H1 (cell line): ENCODE measurements at regions not wholly inside any gene's neighbourhood (a gene's known extent, or its start where the extent isn't known, plus 50 kb on each side); places are given as distances from the start of the nearest gene placed in this dataset.

ENCODE experiments used
- CTCF ChIA-PET: fragments of 300-600 bp; sonication (Branson Sonifier 250); formaldehyde crosslinking; loops from one replicate; lab custom pipeline; 2021; ENCODE audit not compliant: partially characterized antibody; lab: Charles Lee
- POLR2A ChIA-PET: fragments of 300-600 bp; sonication (Branson Sonifier 250); formaldehyde crosslinking; loops from one replicate; lab custom pipeline; 2021; ENCODE audit warnings: inconsistent platforms; ENCODE audit not compliant: partially characterized antibody; lab: Charles Lee
- DNase-seq, 2 experiments: peaks; one replicate each; pipeline versions ENCODE4 v3.0.0 to v3.0.0-alpha.2; 2010 to 2022; ENCODE audit warnings: low spot score in 2 of 2, low read depth in 1 of 2, mixed read lengths in 1 of 2
- FAIRE-seq: peaks from 2 replicates; lab custom pipeline; 2011; peaks lifted over from hg19 to GRCh38; lab: Jason Lieb, UNC
- H2AFZ ChIP-seq: 2 replicates; pipeline ENCODE4 v1.8.1; 2012; ENCODE audit warnings: low read length, inconsistent platforms
- H2AK5ac ChIP-seq: 2 replicates; pipeline ENCODE4 v1.6.1; 2013; ENCODE audit warnings: low read depth, low read length
- H2BK120ac ChIP-seq: replicated peaks from 2 replicates; pipeline ENCODE3; 2013; ENCODE audit warnings: low read depth, low read length, inconsistent platforms
- H2BK12ac ChIP-seq: 2 replicates; pipeline ENCODE4 v1.6.1; 2013; ENCODE audit warnings: low read depth, low read length
- H2BK15ac ChIP-seq: 2 replicates; pipeline ENCODE4 v1.6.1; 2013; ENCODE audit warnings: low read length
- H2BK20ac ChIP-seq: 2 replicates; pipeline ENCODE4 v1.6.1; 2013; ENCODE audit warnings: low read length
- H2BK5ac ChIP-seq: 2 replicates; pipeline ENCODE4 v1.6.1; 2013; ENCODE audit warnings: low read depth, low read length
- H3K14ac ChIP-seq: 2 replicates; pipeline ENCODE4 v1.6.1; 2013; ENCODE audit warnings: inconsistent platforms; ENCODE audit not compliant: insufficient read length
- H3K18ac ChIP-seq: 2 replicates; pipeline ENCODE4 v1.6.1; 2013; ENCODE audit warnings: low read length; ENCODE audit errors: extremely low read depth
- H3K23ac ChIP-seq: 2 replicates; pipeline ENCODE4 v1.6.1; 2013; ENCODE audit warnings: inconsistent platforms; ENCODE audit not compliant: insufficient read length
- H3K23me2 ChIP-seq: 2 replicates; pipeline ENCODE4 v1.6.1; 2013; ENCODE audit warnings: low read depth, low read length
- H3K27ac ChIP-seq: 2 replicates; pipeline ENCODE4 v1.6.1; 2011; ENCODE audit warnings: low read depth, low read length, inconsistent platforms
- H3K27me3 ChIP-seq, 4 experiments: replicated peaks in 1 of 4; 1 replicate in 1 of 4; 2 replicates in 3 of 4; pipeline versions ENCODE4 v1.6.1 to v1.8.1; 2011 to 2013; ENCODE audit warnings: low read length in 3 of 4, mild to moderate bottlenecking in 3 of 4, inconsistent platforms in 2 of 4, mixed read lengths in 2 of 4, moderate library complexity in 1 of 4; ENCODE audit not compliant: control insufficient read depth in 3 of 4, insufficient read depth in 3 of 4; ENCODE audit errors: extremely low read depth in 1 of 4
- H3K36me3 ChIP-seq, 4 experiments: 2 replicates each; pipeline versions ENCODE4 v1.6.1 to v1.8.1; 2011 to 2013; ENCODE audit warnings: mild to moderate bottlenecking in 4 of 4, low read length in 3 of 4, moderate library complexity in 2 of 4, control low read depth in 1 of 4, inconsistent platforms in 1 of 4; ENCODE audit not compliant: insufficient read depth in 4 of 4, control insufficient read depth in 2 of 4
- H3K4ac ChIP-seq: replicated peaks from 2 replicates; pipeline ENCODE3; 2013; ENCODE audit warnings: low read length, low read depth, mixed read lengths, inconsistent platforms; ENCODE audit not compliant: insufficient read length
- H3K4me1 ChIP-seq, 4 experiments: replicated peaks in 1 of 4; 1 replicate in 1 of 4; 2 replicates in 3 of 4; pipeline versions ENCODE4 v1.6.1 to v1.8.1; 2011 to 2013; ENCODE audit warnings: low read length in 3 of 4, inconsistent platforms in 2 of 4, mixed read lengths in 1 of 4; ENCODE audit not compliant: insufficient read depth in 4 of 4, control insufficient read depth in 3 of 4
- H3K4me2 ChIP-seq, 2 experiments: 2 replicates each; pipeline versions ENCODE4 v1.6.1 to v1.8.1; 2011 to 2013; ENCODE audit warnings: low read depth in 2 of 2, low read length in 2 of 2, control low read depth in 1 of 2, inconsistent platforms in 1 of 2, mild to moderate bottlenecking in 1 of 2; ENCODE audit not compliant: insufficient read depth in 1 of 2
- H3K4me3 ChIP-seq, 4 experiments: fragments of 200-600, 300-600 bp in 1 of 4; sonication (generic), shearing (Covaris generic), sonication (Bioruptor Twin) in 1 of 4; 2 replicates each; pipeline versions ENCODE4 v1.5.1 to v1.8.1; 2011 to 2016; ENCODE audit warnings: low read length in 4 of 4, low read depth in 3 of 4, control low read depth in 2 of 4, inconsistent platforms in 2 of 4, mild to moderate bottlenecking in 2 of 4, mixed read lengths in 1 of 4, moderate library complexity in 1 of 4; ENCODE audit not compliant: insufficient read depth in 2 of 4; ENCODE audit errors: extremely low read depth in 1 of 4
- H3K56ac ChIP-seq: replicated peaks from 2 replicates; pipeline ENCODE3; 2013; ENCODE audit warnings: low read depth, mild to moderate bottlenecking, mixed read lengths, low read length, inconsistent platforms; ENCODE audit not compliant: insufficient read length
- H3K79me1 ChIP-seq: 2 replicates; pipeline ENCODE4 v1.6.1; 2013; ENCODE audit warnings: low read depth, low read length, control low read depth
- H3K79me2 ChIP-seq, 2 experiments: 2 replicates each; pipeline versions ENCODE4 v1.6.1 to v1.8.1; 2012 to 2013; ENCODE audit warnings: low read length in 2 of 2, mild to moderate bottlenecking in 2 of 2, inconsistent platforms in 1 of 2; ENCODE audit not compliant: insufficient read depth in 2 of 2, control insufficient read depth in 1 of 2
- H3K9ac ChIP-seq, 4 experiments: replicated peaks in 1 of 4; 1 replicate in 1 of 4; 2 replicates in 3 of 4; pipeline versions ENCODE4 v1.6.1 to v1.8.1; 2011 to 2013; ENCODE audit warnings: low read depth in 3 of 4, low read length in 3 of 4, control low read depth in 2 of 4, mild to moderate bottlenecking in 2 of 4, moderate library complexity in 2 of 4, inconsistent platforms in 1 of 4; ENCODE audit errors: extremely low read depth in 1 of 4
- H3K9me3 ChIP-seq, 2 experiments: 2 replicates each; pipeline versions ENCODE4 v1.6.1 to v1.8.1; 2012 to 2013; ENCODE audit warnings: mild to moderate bottlenecking in 2 of 2, moderate library complexity in 2 of 2, control low read depth in 1 of 2, inconsistent platforms in 1 of 2, low read depth in 1 of 2, low read length in 1 of 2, mixed read lengths in 1 of 2; ENCODE audit not compliant: insufficient read depth in 2 of 2
- H4K20me1 ChIP-seq, 2 experiments: replicated peaks in 1 of 2; 2 replicates each; pipeline versions ENCODE3 to v1.8.1; 2011 to 2013; ENCODE audit warnings: inconsistent platforms in 2 of 2, low read length in 2 of 2, mild to moderate bottlenecking in 1 of 2; ENCODE audit not compliant: insufficient read depth in 2 of 2, control insufficient read depth in 1 of 2
- H4K5ac ChIP-seq: 2 replicates; pipeline ENCODE4 v1.6.1; 2013; ENCODE audit warnings: low read length, low read depth, mixed read lengths, inconsistent platforms; ENCODE audit not compliant: insufficient read length
- H4K8ac ChIP-seq: 2 replicates; pipeline ENCODE4 v1.8.0; 2013; ENCODE audit warnings: mild to moderate bottlenecking, moderate library complexity, low read length, inconsistent platforms; ENCODE audit not compliant: insufficient read depth; ENCODE audit errors: extremely low read depth
- H4K91ac ChIP-seq: replicated peaks from 2 replicates; pipeline ENCODE3; 2013; ENCODE audit warnings: low read length, mixed read lengths, inconsistent platforms; ENCODE audit not compliant: insufficient read length
- BCL11A ChIP-seq, 2 experiments: IDR thresholded peaks; one replicate each; pipeline ENCODE4 v1.6.1; 2011; ENCODE audit warnings: low read depth in 2 of 2, low read length in 2 of 2, mild to moderate bottlenecking in 2 of 2
- CEBPB ChIP-seq: IDR thresholded peaks from 2 replicates; pipeline ENCODE4 v1.6.1; 2012; ENCODE audit warnings: low read depth, low read length
- CHD2 ChIP-seq: IDR thresholded peaks from 2 replicates; pipeline ENCODE4 v1.6.1; 2012; ENCODE audit warnings: low read length, improper control_type of control experiment
- EZH2 ChIP-seq: fragments of 200-600 bp; sonication (generic); IDR thresholded peaks from 2 replicates; pipeline ENCODE4 v1.7.1; 2012; ENCODE audit warnings: low read depth, mild to moderate bottlenecking, moderate library complexity, low read length, inconsistent platforms; ENCODE audit not compliant: severe bottlenecking
- HDAC2 ChIP-seq, 2 experiments: fragments of 300-600 bp in 1 of 2; sonication (generic) in 1 of 2; IDR thresholded peaks; 2 replicates each; pipeline ENCODE4 v1.6.1; 2011 to 2012; ENCODE audit warnings: low read depth in 2 of 2, low read length in 2 of 2, mild to moderate bottlenecking in 2 of 2, moderate library complexity in 2 of 2, borderline replicate concordance in 1 of 2, inconsistent platforms in 1 of 2
- KDM1A ChIP-seq: fragments of 200-600, 300-600 bp; sonication (generic); IDR thresholded peaks from 2 replicates; pipeline ENCODE4 v1.7.1; 2016; ENCODE audit warnings: mild to moderate bottlenecking, low read length, borderline replicate concordance
- NRF1 ChIP-seq: IDR thresholded peaks from 2 replicates; pipeline ENCODE4 v1.6.1; 2011; ENCODE audit warnings: mild to moderate bottlenecking, low read depth, low read length, improper control_type of control experiment
- RAD21 ChIP-seq, 2 experiments: IDR thresholded peaks in 1 of 2; conservative IDR thresholded peaks in 1 of 2; 2 replicates each; pipeline ENCODE4 v1.6.1; 2011; ENCODE audit warnings: low read depth in 2 of 2, low read length in 2 of 2, improper control_type of control experiment in 1 of 2, inconsistent platforms in 1 of 2, mild to moderate bottlenecking in 1 of 2, moderate library complexity in 1 of 2
- RXRA ChIP-seq: IDR thresholded peaks from 2 replicates; pipeline ENCODE4 v1.6.1; 2011; ENCODE audit warnings: low read depth, mild to moderate bottlenecking, low read length, moderate library complexity; ENCODE audit not compliant: insufficient read depth
- SAP30 ChIP-seq: fragments of 300-600 bp; sonication (generic); IDR thresholded peaks from 2 replicates; pipeline ENCODE4 v1.7.1; 2012; ENCODE audit warnings: low read length, moderate library complexity, mild to moderate bottlenecking, inconsistent platforms; ENCODE audit not compliant: insufficient read depth, insufficient replicate concordance
- SIN3A ChIP-seq, 2 experiments: IDR thresholded peaks in 1 of 2; conservative IDR thresholded peaks in 1 of 2; 2 replicates each; pipeline ENCODE4 v1.6.1; 2011 to 2012; ENCODE audit warnings: low read length in 2 of 2, improper control_type of control experiment in 1 of 2, low read depth in 1 of 2, mild to moderate bottlenecking in 1 of 2
- SIX5 ChIP-seq: IDR thresholded peaks from 2 replicates; pipeline ENCODE4 v1.6.1; 2011; ENCODE audit warnings: mild to moderate bottlenecking, low read depth, low read length
- SP4 ChIP-seq: IDR thresholded peaks from 2 replicates; pipeline ENCODE4 v1.6.1; 2012; ENCODE audit warnings: low read length, inconsistent platforms
- SRF ChIP-seq: IDR thresholded peaks from 2 replicates; pipeline ENCODE4 v1.6.1; 2011; ENCODE audit warnings: mild to moderate bottlenecking, low read depth, low read length, moderate library complexity
- TBP ChIP-seq: IDR thresholded peaks from 2 replicates; pipeline ENCODE4 v1.6.1; 2011; ENCODE audit warnings: low read depth, low read length, improper control_type of control experiment
- WGBS, 2 experiments: shearing (Covaris generic) in 1 of 2; methylation state at CpG; one replicate each; pipeline versions ENCODE4 v1.1.6 to v1.1.7; 2013 to 2015; ENCODE audit warnings: low lambda C conversion rate in 2 of 2, mixed read lengths in 2 of 2, inconsistent platforms in 1 of 2, low coverage in 1 of 2, missing lambda C conversion rate in 1 of 2; ENCODE audit not compliant: insufficient replicate concordance in 2 of 2, insufficient coverage in 1 of 2, insufficient read length in 1 of 2; ENCODE audit errors: extremely low coverage in 1 of 2, missing lambda C conversion rate in 1 of 2; 5-methylcytosine and 5-hydroxymethylcytosine counted together

GRCh38 chr7:12812111-12812510 is 124.7 kb downstream of the ARL4A start:
- H4K5ac ChIP-seq, result no peak overlapping the region
- H2BK15ac ChIP-seq, result no peak overlapping the region
- FAIRE-seq (no peak), DNase-seq (no peak)
- H2BK12ac ChIP-seq, result no peak overlapping the region
- H3K23ac ChIP-seq, result no peak overlapping the region
- no peak overlapping the region for H2AK5ac ChIP-seq
- H4K91ac ChIP-seq, result no peak overlapping the region
- no peak overlapping the region for H3K14ac ChIP-seq
- H2BK120ac ChIP-seq, result no peak overlapping the region
- H3K4me1 ChIP-seq, result peaks cover 0 to 3% (median 1%) of the 10 kb centered on the region in 4 experiments; a peak in 2 of 7 replicates
- POLR2A ChIA-PET, result no interaction called here
- H3K27ac ChIP-seq, result no peak overlapping the region
- no peaks in the 10 kb centered on the region for H3K79me2 ChIP-seq
- no peaks in the 10 kb centered on the region for H3K23me2 ChIP-seq
- no peak overlapping the region for H4K8ac ChIP-seq
- no peak overlapping the region for H2AFZ ChIP-seq
- H3K4me2 ChIP-seq, result no peak overlapping the region
- no peaks in the 10 kb centered on the region for H3K36me3 ChIP-seq
- no peaks in the 10 kb centered on the region for H3K9me3 ChIP-seq
- H2BK20ac ChIP-seq, result no peak overlapping the region
- CTCF ChIA-PET, result interaction anchor here (0.8 kb wide), 1 partner anchor 154 kb away, joined by 3 read pairs; no protein-coding TSS in a partner anchor
- 87% methylated on average over 4 of the region's 4 CpGs; no CpG with 5 or more reads in 1 of the 2 experiments for WGBS, 2 experiments
- no peak overlapping the region for H3K4ac ChIP-seq
- H3K9ac ChIP-seq, result no peak overlapping the region
- no peak overlapping the region for H3K4me3 ChIP-seq
- no peak overlapping the region for H3K56ac ChIP-seq
- H4K20me1 ChIP-seq, result no peaks in the 10 kb centered on the region
- no peak overlapping the region for H2BK5ac ChIP-seq
- H3K79me1 ChIP-seq, result no peaks in the 10 kb centered on the region
- H3K18ac ChIP-seq, result no peak overlapping the region
- H3K27me3 ChIP-seq, result no peaks in the 10 kb centered on the region
- TF ChIP-seq CEBPB (no peak), SIN3A (conservative IDR thresholded peaks at IDR 0.05 in 1 of 2, IDR thresholded peaks at IDR 0.05 in 1 of 2; ENCODE audit: low read depth in 1 of 2, low read length in 2 of 2) (no peak), BCL11A (IDR thresholded peaks at IDR 0.05; ENCODE audit: low read depth in 2 of 2, low read length in 2 of 2) (no peak), SP4 (no peak), SAP30 (no peak), TBP (no peak), RXRA (no peak), SRF (no peak), EZH2 (no peak), HDAC2 (IDR thresholded peaks at IDR 0.05; ENCODE audit: borderline replicate concordance in 1 of 2, low read depth in 2 of 2, low read length in 2 of 2) (no peak), NRF1 (no peak), SIX5 (no peak), KDM1A (no peak), RAD21 (IDR thresholded peaks at IDR 0.05 in 1 of 2, conservative IDR thresholded peaks at IDR 0.05 in 1 of 2; ENCODE audit: low read depth in 2 of 2, low read length in 2 of 2) (no peak), CHD2 (no peak)
